ENCODE measurements at regions not wholly inside any gene's neighbourhood (a gene's known extent, or its start where the extent isn't known, plus 50 kb on each side); places are given as distances from the start of the nearest gene placed in this dataset.

DNA sequence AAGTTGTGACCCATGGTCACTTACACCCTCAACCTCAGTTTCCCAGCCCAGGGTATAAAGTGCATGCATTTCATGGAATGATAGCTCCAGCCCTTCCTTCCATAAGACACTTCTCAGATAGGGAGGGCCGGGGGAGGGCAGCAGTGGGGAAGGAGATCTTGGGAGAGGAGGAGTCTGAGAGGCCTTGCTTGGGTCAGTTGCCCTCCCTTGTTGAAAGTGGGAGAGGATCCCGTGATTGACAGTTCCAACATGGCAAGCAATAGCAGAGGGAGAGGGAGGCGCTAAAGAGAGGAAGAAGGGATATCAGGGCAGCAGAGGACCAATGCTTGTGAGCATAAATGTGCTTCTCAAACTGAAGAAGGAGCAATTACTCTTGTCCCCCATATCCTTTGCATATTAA lies 244.4 kb downstream of the CHRM3 start:
- TF ChIP-seq, protein P1, sequence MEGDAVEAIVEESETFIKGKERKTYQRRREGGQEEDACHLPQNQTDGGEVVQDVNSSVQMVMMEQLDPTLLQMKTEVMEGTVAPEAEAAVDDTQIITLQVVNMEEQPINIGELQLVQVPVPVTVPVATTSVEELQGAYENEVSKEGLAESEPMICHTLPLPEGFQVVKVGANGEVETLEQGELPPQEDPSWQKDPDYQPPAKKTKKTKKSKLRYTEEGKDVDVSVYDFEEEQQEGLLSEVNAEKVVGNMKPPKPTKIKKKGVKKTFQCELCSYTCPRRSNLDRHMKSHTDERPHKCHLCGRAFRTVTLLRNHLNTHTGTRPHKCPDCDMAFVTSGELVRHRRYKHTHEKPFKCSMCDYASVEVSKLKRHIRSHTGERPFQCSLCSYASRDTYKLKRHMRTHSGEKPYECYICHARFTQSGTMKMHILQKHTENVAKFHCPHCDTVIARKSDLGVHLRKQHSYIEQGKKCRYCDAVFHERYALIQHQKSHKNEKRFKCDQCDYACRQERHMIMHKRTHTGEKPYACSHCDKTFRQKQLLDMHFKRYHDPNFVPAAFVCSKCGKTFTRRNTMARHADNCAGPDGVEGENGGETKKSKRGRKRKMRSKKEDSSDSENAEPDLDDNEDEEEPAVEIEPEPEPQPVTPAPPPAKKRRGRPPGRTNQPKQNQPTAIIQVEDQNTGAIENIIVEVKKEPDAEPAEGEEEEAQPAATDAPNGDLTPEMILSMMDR (IDR thresholded peaks at IDR 0.05): no peak
- ATAC-seq: no peak
- intact Hi-C loops (cut with DNase I): no loop called here

DNA sequence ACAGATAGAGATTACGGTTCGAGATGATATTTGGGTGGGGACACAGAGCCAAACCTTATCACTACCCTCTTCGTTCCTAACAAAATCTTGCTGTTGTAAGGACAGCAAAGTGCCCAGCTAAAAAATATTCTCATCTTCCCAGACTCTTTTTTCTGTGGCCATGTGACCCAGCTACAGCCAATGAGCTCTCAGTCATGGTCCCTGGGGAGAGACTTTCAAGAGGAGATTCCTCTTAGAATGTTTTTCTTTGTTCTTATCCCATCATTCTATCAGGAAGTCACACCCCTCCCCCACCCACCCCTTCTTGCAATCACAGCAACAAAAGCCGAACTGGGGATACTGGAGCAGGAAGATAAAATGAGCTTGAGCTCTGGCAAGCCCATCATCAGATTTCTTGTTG lies 247.1 kb downstream of the CHRM3 start:
- intact Hi-C loops (cut with DNase I): no loop called here
- TF ChIP-seq, protein P1 (IDR thresholded peaks at IDR 0.05): no peak
- no peaks in the 10 kb centered on the region for H3K4me1 ChIP-seq
- H3K9me3 ChIP-seq: no peaks in the 10 kb centered on the region
- H3K27ac ChIP-seq: no peak overlapping the region
- ATAC-seq: no peak
- no peaks in the 10 kb centered on the region for H3K27me3 ChIP-seq
- no peaks in the 10 kb centered on the region for H3K36me3 ChIP-seq
- no peak for DNase-seq
- no peak overlapping the region for H3K4me3 ChIP-seq

More for the DNA sequence above, 244.4 kb downstream of the CHRM3 start:
- Histone ChIP-seq H3K36me3 (no peaks in the 10 kb centered on the region), H3K4me3 (no peak overlapping the region), H3K27ac (no peak overlapping the region), H3K9me3 (no peaks in the 10 kb centered on the region), H3K27me3 (no peaks in the 10 kb centered on the region), H3K4me1 (no peaks in the 10 kb centered on the region)
- no peak for DNase-seq

DNA sequence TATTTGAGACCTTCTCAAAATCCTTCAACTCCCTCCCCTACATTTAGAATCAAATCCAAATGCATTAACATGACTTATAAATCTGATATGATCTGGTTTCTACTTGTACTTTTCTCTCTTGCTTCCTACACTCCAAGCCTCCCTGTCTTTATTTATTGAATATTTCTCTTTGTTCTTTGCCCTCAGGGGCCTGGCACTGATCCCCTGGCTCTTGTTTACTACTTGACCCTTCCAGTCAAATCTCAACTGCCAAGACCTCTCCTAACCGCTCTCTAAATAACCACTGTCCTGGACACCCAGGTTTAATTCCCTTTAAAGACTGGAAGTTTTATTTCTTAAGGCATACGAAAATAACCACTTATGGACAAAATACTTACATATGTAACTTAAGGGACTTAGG lies 248.9 kb downstream of the CHRM3 start:
- ATAC-seq (no peak), DNase-seq (no peak)
- H3K27ac ChIP-seq: no peak overlapping the region
- no peaks in the 10 kb centered on the region for H3K9me3 ChIP-seq
- no peaks in the 10 kb centered on the region for H3K4me1 ChIP-seq
- TF ChIP-seq, protein P1 (IDR thresholded peaks at IDR 0.05): no peak
- no peaks in the 10 kb centered on the region for H3K36me3 ChIP-seq
- intact Hi-C loops (cut with DNase I): no loop called here
- no peak overlapping the region for H3K4me3 ChIP-seq
- no peaks in the 10 kb centered on the region for H3K27me3 ChIP-seq

DNA sequence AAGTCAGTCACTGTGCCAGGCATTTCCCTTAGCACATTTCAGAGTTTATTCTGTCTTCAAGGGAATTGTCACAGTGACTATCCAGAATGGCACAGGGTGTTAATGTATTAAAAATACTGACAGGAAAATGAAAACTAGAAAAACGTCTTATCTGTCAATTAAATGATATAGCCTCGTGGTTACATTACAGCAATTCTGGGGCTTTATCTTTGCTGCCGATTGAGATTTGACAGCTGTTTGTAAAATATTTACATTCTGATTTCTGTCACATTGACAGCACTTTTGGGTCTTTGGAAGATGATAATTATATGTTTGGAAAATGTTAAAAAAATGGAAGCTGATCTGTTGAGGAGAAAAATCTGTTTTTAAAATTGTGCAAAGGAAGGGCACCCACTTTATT lies 250.0 kb downstream of the CHRM3 start:
- TF ChIP-seq, protein P1 (IDR thresholded peaks at IDR 0.05): no peak
- Histone ChIP-seq H3K27ac (no peak overlapping the region), H3K9me3 (no peaks in the 10 kb centered on the region), H3K4me3 (no peak overlapping the region), H3K36me3 (no peaks in the 10 kb centered on the region), H3K4me1 (no peaks in the 10 kb centered on the region), H3K27me3 (no peaks in the 10 kb centered on the region)
- DNase-seq: no peak
- ATAC-seq: no peak
- intact Hi-C loops (cut with DNase I): no loop called here

DNA sequence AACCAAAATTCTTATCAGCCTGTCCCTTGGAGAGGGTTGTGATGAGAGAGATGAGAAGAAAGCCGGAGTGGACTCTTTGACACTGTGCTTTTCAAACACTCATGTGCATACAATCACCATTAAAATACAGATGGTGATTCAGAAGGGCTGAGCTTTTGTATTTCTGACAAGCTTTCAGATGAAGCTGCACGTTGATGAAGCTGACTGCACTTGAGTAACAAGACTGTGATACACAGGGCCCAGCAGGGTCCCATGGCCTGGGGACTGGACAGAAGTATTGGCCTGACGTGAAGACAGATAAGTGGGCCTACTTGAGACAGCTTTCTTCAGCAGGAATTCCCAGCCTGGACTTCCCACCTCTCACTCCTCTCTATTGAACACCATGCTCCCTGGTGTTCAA lies 258.2 kb downstream of the CHRM3 start:
- H3K4me3 ChIP-seq: no peak overlapping the region
- H3K36me3 ChIP-seq: no peaks in the 10 kb centered on the region
- no peaks in the 10 kb centered on the region for H3K27me3 ChIP-seq
- intact Hi-C loops (cut with DNase I): no loop called here
- H3K27ac ChIP-seq: no peak overlapping the region
- DNase-seq: no peak
- ATAC-seq: no peak
- H3K9me3 ChIP-seq: no peaks in the 10 kb centered on the region
- H3K4me1 ChIP-seq: no peaks in the 10 kb centered on the region
- TF ChIP-seq, protein P1 (IDR thresholded peaks at IDR 0.05): no peak

DNA sequence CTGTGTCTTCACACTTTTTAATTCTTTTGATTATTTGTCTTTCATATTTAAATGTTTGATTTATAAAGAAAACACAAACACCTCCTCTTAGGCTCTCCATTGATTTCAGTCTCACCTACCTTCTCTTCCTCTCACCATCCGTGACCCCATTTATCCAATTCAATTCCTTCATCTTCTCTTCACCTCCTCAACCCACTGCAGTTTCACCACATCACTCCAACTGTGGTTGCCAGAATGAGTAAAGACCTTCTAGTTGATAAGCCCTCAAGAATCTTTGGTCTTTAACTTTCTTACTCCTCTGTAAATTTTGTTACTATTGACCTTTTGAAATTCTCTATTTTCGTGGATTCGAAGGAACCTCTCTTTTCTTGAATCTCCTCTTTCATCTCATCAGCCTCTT lies 260.7 kb downstream of the CHRM3 start:
- Histone ChIP-seq H3K4me1 (no peaks in the 10 kb centered on the region), H3K9me3 (no peaks in the 10 kb centered on the region), H3K27ac (no peak overlapping the region), H3K36me3 (no peaks in the 10 kb centered on the region), H3K4me3 (no peak overlapping the region), H3K27me3 (no peaks in the 10 kb centered on the region)
- no peak for ATAC-seq
- intact Hi-C loops (cut with DNase I): no loop called here
- DNase-seq: no peak
- TF ChIP-seq, protein P1 (IDR thresholded peaks at IDR 0.05): no peak

Data from upper lobe of right lung (tissue), 1 donor.